Prostate gland (tissue), 2 donors: ENCODE measurements at regions not wholly inside any gene's neighbourhood (a gene's known extent, or its start where the extent isn't known, plus 50 kb on each side); places are given as distances from the start of the nearest gene placed in this dataset.

Experiments
- DNase-seq: peaks from one replicate; pipeline ENCODE4 v3.0.0-alpha.2; 2019; ENCODE audit warnings: low spot score
- H3K27ac ChIP-seq, 2 donors: fragments of 200-600 bp; sonication (generic); 2 replicates each; pipeline ENCODE4 v1.5.1; 2017 to 2019
- H3K27me3 ChIP-seq: fragments of 200-600 bp; sonication (generic); replicated peaks from 2 replicates; pipeline ENCODE4 v1.5.1; 2019; ENCODE audit not compliant: insufficient read depth
- H3K36me3 ChIP-seq, 2 donors: fragments of 200-600 bp; sonication (generic); 1 replicate in 1 of 2; 2 replicates in 1 of 2; pipeline versions ENCODE4 v1.5.1 to v1.8.1; 2017 to 2019
- H3K4me1 ChIP-seq: fragments of 200-600 bp; sonication (generic); replicated peaks from 2 replicates; pipeline ENCODE4 v1.5.1; 2019
- H3K4me3 ChIP-seq, 2 donors: fragments of 200-600 bp; sonication (generic); 2 replicates each; pipeline ENCODE4 v1.5.1; 2017 to 2019
- H3K9me3 ChIP-seq: fragments of 200-600 bp; sonication (generic); 2 replicates; pipeline ENCODE4 v1.5.1; 2017
- POLR2A ChIP-seq: fragments of 450-650 bp; IDR thresholded peaks from one replicate; pipeline ENCODE4 v1.6.1; 2016; ENCODE audit warnings: antibody characterized with exemption, mild to moderate bottlenecking
- POLR2AphosphoS5 ChIP-seq: sonication (generic); formaldehyde crosslinking; IDR thresholded peaks from one replicate; pipeline ENCODE4 v1.6.1; 2017; ENCODE audit warnings: antibody characterized with exemption
- WGBS: methylation state at CpG from one replicate; pipeline ENCODE4 v1.1.5; 2018; 5-methylcytosine and 5-hydroxymethylcytosine counted together
- intact Hi-C: fragments of 100-400 bp; cut with DNase I; formaldehyde crosslinking; loops from one replicate; pipeline ENCODE4 v1.14.2; 2022
- TF ChIP-seq, protein P1 (sequence below), 4 experiments: fragments of 200-600 bp in 2 of 4; fragments of 450-650 bp in 2 of 4; sonication (generic) in 2 of 4; IDR thresholded peaks; 1 replicate in 3 of 4; 2 replicates in 1 of 4; pipeline ENCODE4 v1.5.1; 2016 to 2019; ENCODE audit warnings: antibody characterized with exemption in 4 of 4, mild to moderate bottlenecking in 2 of 4, moderate library complexity in 2 of 4

DNA sequence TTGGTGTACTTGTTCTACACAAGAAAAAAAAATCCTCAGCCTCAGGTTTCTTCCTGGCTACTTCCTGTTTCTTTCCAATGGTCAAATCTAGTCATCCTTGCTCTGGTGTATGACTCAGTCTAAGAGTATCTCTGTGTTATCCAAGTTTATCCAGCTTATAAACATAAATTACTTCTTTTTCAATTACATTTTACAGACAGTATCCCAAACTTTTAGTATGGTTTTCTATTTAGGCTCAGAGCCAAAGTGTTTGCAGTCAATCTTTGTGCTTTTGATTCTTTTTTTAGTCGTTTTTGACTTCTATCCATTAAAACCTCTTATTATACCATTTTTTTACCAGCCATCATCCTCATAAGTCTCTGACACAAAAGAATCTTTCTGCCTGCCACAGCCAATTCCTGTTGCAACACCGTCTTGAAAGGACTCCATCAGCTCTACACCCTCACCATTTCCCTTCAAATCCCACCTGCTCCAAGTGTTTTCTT, 294.6 kb downstream of the PTEN start:
- H3K36me3 ChIP-seq, result no peaks in the 10 kb centered on the region
- 14% methylated on average over 2 of the region's 2 CpGs for WGBS
- peak overlapping the region in 1 of 2 donors; percentile 66 for H3K27ac ChIP-seq
- H3K9me3 ChIP-seq, result no peaks in the 10 kb centered on the region
- intact Hi-C loops, result loop anchor here (5.0 kb wide), 1 partner anchor 89 kb away; no protein-coding TSS in a partner anchor
- no peak for DNase-seq
- H3K27me3 ChIP-seq, result no peaks in the 10 kb centered on the region
- TF ChIP-seq POLR2A, result no peak
- no peak for TF ChIP-seq POLR2AphosphoS5
- TF ChIP-seq, protein P1, sequence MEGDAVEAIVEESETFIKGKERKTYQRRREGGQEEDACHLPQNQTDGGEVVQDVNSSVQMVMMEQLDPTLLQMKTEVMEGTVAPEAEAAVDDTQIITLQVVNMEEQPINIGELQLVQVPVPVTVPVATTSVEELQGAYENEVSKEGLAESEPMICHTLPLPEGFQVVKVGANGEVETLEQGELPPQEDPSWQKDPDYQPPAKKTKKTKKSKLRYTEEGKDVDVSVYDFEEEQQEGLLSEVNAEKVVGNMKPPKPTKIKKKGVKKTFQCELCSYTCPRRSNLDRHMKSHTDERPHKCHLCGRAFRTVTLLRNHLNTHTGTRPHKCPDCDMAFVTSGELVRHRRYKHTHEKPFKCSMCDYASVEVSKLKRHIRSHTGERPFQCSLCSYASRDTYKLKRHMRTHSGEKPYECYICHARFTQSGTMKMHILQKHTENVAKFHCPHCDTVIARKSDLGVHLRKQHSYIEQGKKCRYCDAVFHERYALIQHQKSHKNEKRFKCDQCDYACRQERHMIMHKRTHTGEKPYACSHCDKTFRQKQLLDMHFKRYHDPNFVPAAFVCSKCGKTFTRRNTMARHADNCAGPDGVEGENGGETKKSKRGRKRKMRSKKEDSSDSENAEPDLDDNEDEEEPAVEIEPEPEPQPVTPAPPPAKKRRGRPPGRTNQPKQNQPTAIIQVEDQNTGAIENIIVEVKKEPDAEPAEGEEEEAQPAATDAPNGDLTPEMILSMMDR (IDR thresholded peaks at IDR 0.05), result no peak
- H3K4me1 ChIP-seq, result no peaks in the 10 kb centered on the region
- H3K4me3 ChIP-seq, result no peak overlapping the region

DNA sequence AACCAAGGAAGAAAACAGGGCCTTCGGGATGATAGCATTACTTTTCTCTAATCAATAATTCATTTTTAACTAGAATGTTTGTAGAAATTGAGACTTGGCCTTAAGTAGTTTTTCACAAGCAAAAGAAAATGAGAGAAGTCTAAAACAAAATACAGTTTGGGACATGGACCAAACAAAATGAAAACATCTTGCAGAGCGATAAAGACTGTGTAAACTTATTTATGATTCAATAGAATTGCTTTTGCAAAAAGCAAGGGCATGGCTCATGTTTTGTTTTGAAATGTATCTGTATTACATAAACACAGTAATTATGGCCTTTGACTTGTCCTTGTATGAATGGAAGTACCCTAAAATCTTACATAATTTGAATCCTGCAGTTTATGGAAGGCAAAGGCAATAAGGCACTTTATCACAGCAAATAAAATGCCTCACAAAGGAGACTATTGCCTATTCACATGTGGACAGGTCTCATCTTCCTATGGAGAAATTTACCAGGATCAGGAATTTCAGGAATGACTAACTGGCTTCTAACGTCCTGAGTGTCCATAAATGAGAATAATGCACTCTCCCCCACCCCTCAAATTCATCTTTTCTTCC, 295.2 kb downstream of the PTEN start:
- Histone ChIP-seq H3K27ac (peak overlapping the region in 1 of 2 donors; percentile 66), H3K9me3 (no peaks in the 10 kb centered on the region), H3K4me1 (no peaks in the 10 kb centered on the region), H3K27me3 (no peaks in the 10 kb centered on the region), H3K36me3 (no peaks in the 10 kb centered on the region), H3K4me3 (no peak overlapping the region)
- no peak for TF ChIP-seq POLR2A
- DNase-seq, result no peak
- intact Hi-C loops, result loop anchor here (5.0 kb wide), 1 partner anchor 89 kb away; no protein-coding TSS in a partner anchor
- 41% methylated on average over 3 of the region's 3 CpGs for WGBS

DNA sequence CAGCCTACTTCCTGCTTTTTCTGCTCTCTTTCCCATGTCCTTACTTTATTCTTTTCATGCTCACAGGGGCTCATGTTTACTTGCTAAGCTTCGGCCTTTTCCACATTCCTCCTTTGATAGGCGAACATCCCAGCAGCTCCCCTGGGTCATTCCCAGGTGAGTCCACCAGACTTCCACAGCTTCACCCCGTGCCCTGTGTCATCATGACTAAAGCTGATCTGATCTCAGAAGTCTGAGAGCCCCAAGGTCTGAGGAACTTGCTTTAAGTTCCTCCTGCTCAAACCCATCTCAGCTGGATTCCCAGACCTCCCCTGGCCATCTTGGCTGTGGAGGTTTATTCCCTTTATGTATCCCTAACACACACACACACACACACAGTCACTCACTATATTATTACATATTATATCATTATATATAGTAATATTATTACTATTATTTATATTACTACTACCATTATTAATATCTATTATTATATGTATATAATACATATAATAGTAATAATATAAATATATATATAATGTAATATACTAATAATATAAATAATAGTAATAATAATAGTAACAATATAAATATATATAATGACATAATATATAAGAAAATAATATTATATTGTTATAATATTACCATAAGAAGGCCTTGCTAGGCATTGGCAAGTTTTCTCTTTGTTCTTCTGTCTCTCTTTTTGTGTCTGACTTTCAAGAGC, 295.9 kb downstream of the PTEN start:
- H3K27me3 ChIP-seq, result no peaks in the 10 kb centered on the region
- WGBS, result 47% methylated on average over 3 of the region's 3 CpGs

DNA sequence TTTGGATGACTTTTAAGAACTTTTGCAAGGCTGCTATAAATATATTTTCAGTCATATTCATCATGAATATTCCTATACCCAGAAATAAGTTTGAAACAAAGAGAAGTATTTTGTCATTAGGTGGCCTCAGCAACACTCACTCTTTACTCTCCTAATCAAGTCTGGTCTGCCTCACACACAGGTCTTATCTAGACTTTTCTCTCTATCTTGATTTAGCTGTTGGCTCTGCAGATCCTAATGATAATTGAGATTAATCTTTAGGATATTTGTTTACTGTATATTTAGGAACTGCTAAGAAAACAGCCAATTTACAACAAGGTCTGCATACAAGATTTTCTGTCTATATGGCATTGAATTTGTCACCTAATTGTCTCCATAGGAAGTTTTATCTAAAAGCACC, 297.6 kb downstream of the PTEN start:
- no peak for TF ChIP-seq POLR2AphosphoS5
- no peak for TF ChIP-seq POLR2A
- TF ChIP-seq, protein P1 (IDR thresholded peaks at IDR 0.05), result no peak
- no peaks in the 10 kb centered on the region for H3K9me3 ChIP-seq
- H3K27me3 ChIP-seq, result no peaks in the 10 kb centered on the region
- no peak overlapping the region for H3K4me3 ChIP-seq
- H3K27ac ChIP-seq, result no peak overlapping the region
- no peak for DNase-seq
- H3K36me3 ChIP-seq, result no peaks in the 10 kb centered on the region
- intact Hi-C loops, result no loop called here
- no peaks in the 10 kb centered on the region for H3K4me1 ChIP-seq

More for the DNA sequence above, 295.9 kb downstream of the PTEN start:
- H3K36me3 ChIP-seq, result no peaks in the 10 kb centered on the region
- TF ChIP-seq POLR2A (no peak), POLR2AphosphoS5 (no peak)
- TF ChIP-seq, protein P1 (IDR thresholded peaks at IDR 0.05), result no peak
- H3K4me1 ChIP-seq, result no peaks in the 10 kb centered on the region
- intact Hi-C loops, result loop anchor here (5.0 kb wide), 1 partner anchor 88 kb away; no protein-coding TSS in a partner anchor
- no peak for DNase-seq
- H3K4me3 ChIP-seq, result no peak overlapping the region
- H3K27ac ChIP-seq, result no peak overlapping the region
- no peaks in the 10 kb centered on the region for H3K9me3 ChIP-seq

DNA sequence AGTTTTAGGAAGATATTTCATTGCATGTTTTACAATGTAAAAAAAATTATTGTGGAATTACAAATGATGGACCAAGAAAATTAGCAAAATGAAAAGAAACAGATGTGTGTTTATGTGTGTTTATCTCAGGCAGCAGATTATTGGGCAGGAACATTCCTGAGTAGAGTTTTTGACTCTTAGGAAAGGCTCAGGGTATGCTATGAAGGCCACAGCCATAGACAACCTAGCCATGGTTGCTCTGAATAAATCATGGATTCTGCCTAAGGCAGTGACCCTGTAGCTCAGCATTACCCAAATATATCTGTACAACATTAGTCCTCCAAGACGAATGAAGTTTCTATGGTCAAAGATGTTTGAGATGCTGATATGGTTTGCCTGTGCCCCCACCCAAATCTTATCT, 298.3 kb downstream of the PTEN start:
- H3K4me3 ChIP-seq, result no peak overlapping the region
- WGBS, result 92% methylated on average over 1 of the region's 1 CpG
- intact Hi-C loops, result no loop called here
- DNase-seq, result no peak
- no peak for TF ChIP-seq POLR2AphosphoS5
- TF ChIP-seq POLR2A, result no peak
- TF ChIP-seq, protein P1 (IDR thresholded peaks at IDR 0.05), result no peak
- no peaks in the 10 kb centered on the region for H3K27me3 ChIP-seq
- H3K9me3 ChIP-seq, result no peaks in the 10 kb centered on the region
- H3K27ac ChIP-seq, result no peak overlapping the region
- H3K4me1 ChIP-seq, result no peaks in the 10 kb centered on the region
- no peaks in the 10 kb centered on the region for H3K36me3 ChIP-seq
